H9 (cell line): ENCODE measurements at regions not wholly inside any gene's neighbourhood (a gene's known extent, or its start where the extent isn't known, plus 50 kb on each side); places are given as distances from the start of the nearest gene placed in this dataset.
"Not testable (repeated sequence)": the region's sequence is repeated elsewhere in the genome, so short reads cannot be mapped to it uniquely, and the experiment has no call there.

ENCODE experiments used
- DNase-seq: peaks from one replicate; pipeline ENCODE4 v3.0.0-alpha.2; 2017
- H2AFZ ChIP-seq: one replicate; pipeline ENCODE4 v1.6.1; 2013; ENCODE audit warnings: mild to moderate bottlenecking, low read length, control low read depth, moderate library complexity
- H2AK5ac ChIP-seq: 2 replicates; pipeline ENCODE4 v1.6.1; 2013; ENCODE audit warnings: low read length, control low read depth, mixed read lengths; ENCODE audit not compliant: insufficient read length
- H2BK120ac ChIP-seq: one replicate; pipeline ENCODE4 v1.6.1; 2013; ENCODE audit warnings: low read depth, mild to moderate bottlenecking, low read length, control low read depth, inconsistent platforms; ENCODE audit not compliant: poor library complexity, severe bottlenecking
- H2BK12ac ChIP-seq: 2 replicates; pipeline ENCODE4 v1.6.1; 2013; ENCODE audit warnings: low read length, control low read depth, mixed read lengths, low read depth; ENCODE audit not compliant: insufficient read length
- H2BK15ac ChIP-seq: 2 replicates; pipeline ENCODE4 v1.6.1; 2013; ENCODE audit warnings: low read depth, low read length, control low read depth
- H2BK20ac ChIP-seq: one replicate; pipeline ENCODE4 v1.6.1; 2013; ENCODE audit warnings: low read depth, mild to moderate bottlenecking, low read length, control low read depth, inconsistent platforms; ENCODE audit not compliant: poor library complexity, severe bottlenecking
- H2BK5ac ChIP-seq: 2 replicates; pipeline ENCODE4 v1.6.1; 2013; ENCODE audit warnings: low read length, control low read depth, mixed read lengths; ENCODE audit not compliant: insufficient read length
- H3K14ac ChIP-seq: 2 replicates; pipeline ENCODE4 v1.6.1; 2013; ENCODE audit warnings: low read length, control low read depth; ENCODE audit not compliant: insufficient read depth
- H3K18ac ChIP-seq: 2 replicates; pipeline ENCODE4 v1.6.1; 2013; ENCODE audit warnings: low read depth, mild to moderate bottlenecking, mixed read lengths, low read length, control low read depth; ENCODE audit not compliant: insufficient read length
- H3K23ac ChIP-seq: 2 replicates; pipeline ENCODE4 v1.6.1; 2013; ENCODE audit warnings: low read length, control low read depth, mixed read lengths, low read depth; ENCODE audit not compliant: insufficient read length
- H3K23me2 ChIP-seq: 2 replicates; pipeline ENCODE4 v1.6.1; 2013; ENCODE audit warnings: low read depth, mild to moderate bottlenecking, mixed read lengths, low read length, control low read depth; ENCODE audit not compliant: insufficient read length, poor library complexity, severe bottlenecking
- H3K27ac ChIP-seq: 2 replicates; pipeline ENCODE4 v1.5.1; 2013; ENCODE audit warnings: low read length, control low read depth, mixed read lengths, low read depth; ENCODE audit not compliant: insufficient read length
- H3K27me3 ChIP-seq: 2 replicates; pipeline ENCODE4 v1.6.1; 2013; ENCODE audit warnings: low read length, control low read depth, inconsistent platforms; ENCODE audit not compliant: insufficient read depth
- H3K4ac ChIP-seq: 2 replicates; pipeline ENCODE4 v1.6.1; 2013; ENCODE audit warnings: low read depth, mild to moderate bottlenecking, control low read depth, inconsistent platforms, low read length, moderate library complexity
- H3K4me1 ChIP-seq: 2 replicates; pipeline ENCODE4 v1.6.1; 2013; ENCODE audit warnings: low read length, control low read depth, inconsistent platforms; ENCODE audit not compliant: insufficient read depth
- H3K4me2 ChIP-seq: 2 replicates; pipeline ENCODE4 v1.6.1; 2013; ENCODE audit warnings: low read length, control low read depth, mixed read lengths; ENCODE audit not compliant: insufficient read length, insufficient read depth
- H3K56ac ChIP-seq: 2 replicates; pipeline ENCODE4 v1.6.1; 2013; ENCODE audit warnings: low read depth, mild to moderate bottlenecking, mixed read lengths, low read length, control low read depth; ENCODE audit not compliant: insufficient read length
- H3K79me1 ChIP-seq: 2 replicates; pipeline ENCODE4 v1.6.1; 2013; ENCODE audit warnings: low read depth, mild to moderate bottlenecking, moderate library complexity, low read length, control low read depth, inconsistent platforms; ENCODE audit not compliant: insufficient read depth, poor library complexity, severe bottlenecking
- H3K79me2 ChIP-seq: 2 replicates; pipeline ENCODE4 v1.6.1; 2013; ENCODE audit warnings: low read length, control low read depth, inconsistent platforms; ENCODE audit not compliant: insufficient read depth
- H3K9ac ChIP-seq: 2 replicates; pipeline ENCODE4 v1.6.1; 2013; ENCODE audit warnings: low read length, control low read depth, mixed read lengths; ENCODE audit not compliant: insufficient read length; ENCODE audit errors: extremely low read depth
- H3K9me3 ChIP-seq: one replicate; pipeline ENCODE4 v1.6.1; 2013; ENCODE audit warnings: low read depth, low read length, inconsistent platforms; ENCODE audit not compliant: control insufficient read depth
- H3T11ph ChIP-seq: one replicate; pipeline ENCODE4 v1.6.1; 2013; ENCODE audit warnings: mild to moderate bottlenecking, low read length, control low read depth, inconsistent platforms
- H4K20me1 ChIP-seq: one replicate; pipeline ENCODE4 v1.6.1; 2013; ENCODE audit not compliant: control insufficient read depth, insufficient read length, insufficient read depth
- H4K5ac ChIP-seq: 2 replicates; pipeline ENCODE4 v1.6.1; 2013; ENCODE audit warnings: low read depth, mild to moderate bottlenecking, mixed read lengths, low read length, control low read depth; ENCODE audit not compliant: insufficient read length
- H4K8ac ChIP-seq: replicated peaks from 2 replicates; pipeline ENCODE4 v1.6.1; 2013; ENCODE audit warnings: low read length, control low read depth, mixed read lengths, low read depth; ENCODE audit not compliant: insufficient read length
- H4K91ac ChIP-seq: 2 replicates; pipeline ENCODE4 v1.6.1; 2013; ENCODE audit warnings: low read depth, mild to moderate bottlenecking, moderate library complexity, mixed read lengths, low read length, control low read depth; ENCODE audit not compliant: insufficient read length
- H3K27ac Mint-ChIP-seq, 3 experiments: 2 replicates in 2 of 3; 3 replicates in 1 of 3; pipeline ENCODE4 v1.8.0; 2020 to 2021; ENCODE audit warnings: mixed read lengths in 3 of 3, mild to moderate bottlenecking in 1 of 3, moderate library complexity in 1 of 3
- H3K27me3 Mint-ChIP-seq: 2 replicates; pipeline ENCODE4 v1.8.0; 2021; ENCODE audit warnings: low read depth, mild to moderate bottlenecking, moderate library complexity, mixed read lengths
- H3K36me3 Mint-ChIP-seq, 3 experiments: 2 replicates in 2 of 3; 3 replicates in 1 of 3; pipeline ENCODE4 v1.8.0; 2020 to 2021; ENCODE audit warnings: low read depth in 3 of 3, mixed read lengths in 3 of 3; ENCODE audit not compliant: insufficient read depth in 1 of 3
- H3K4me1 Mint-ChIP-seq, 2 experiments: 2 replicates each; pipeline ENCODE4 v1.8.0; 2020; ENCODE audit warnings: mixed read lengths in 2 of 2
- H3K4me3 Mint-ChIP-seq, 2 experiments: 2 replicates in 1 of 2; 3 replicates in 1 of 2; pipeline ENCODE4 v1.8.0; 2020 to 2021; ENCODE audit warnings: mild to moderate bottlenecking in 2 of 2, mixed read lengths in 2 of 2, moderate library complexity in 1 of 2
- H3K9me3 Mint-ChIP-seq, 2 experiments: 2 replicates in 1 of 2; 3 replicates in 1 of 2; pipeline ENCODE4 v1.8.0; 2020; ENCODE audit warnings: mild to moderate bottlenecking in 2 of 2, mixed read lengths in 2 of 2, moderate library complexity in 1 of 2
- CTCF ChIP-seq: fragments of 200-600 bp; sonication (generic); conservative IDR thresholded peaks from 3 replicates; pipeline ENCODE4 v1.8.0; 2021; ENCODE audit warnings: antibody characterized with exemption, mild to moderate bottlenecking
- WGBS: extraction: QIAGEN DNeasy Blood & Tissue Kit; methylation state at CpG from one replicate; pipeline ENCODE4 v1.1.7; 2013; ENCODE audit warnings: missing lambda C conversion rate, low lambda C conversion rate, mixed read lengths; ENCODE audit not compliant: insufficient read length; ENCODE audit errors: extremely low coverage; 5-methylcytosine and 5-hydroxymethylcytosine counted together

DNA sequence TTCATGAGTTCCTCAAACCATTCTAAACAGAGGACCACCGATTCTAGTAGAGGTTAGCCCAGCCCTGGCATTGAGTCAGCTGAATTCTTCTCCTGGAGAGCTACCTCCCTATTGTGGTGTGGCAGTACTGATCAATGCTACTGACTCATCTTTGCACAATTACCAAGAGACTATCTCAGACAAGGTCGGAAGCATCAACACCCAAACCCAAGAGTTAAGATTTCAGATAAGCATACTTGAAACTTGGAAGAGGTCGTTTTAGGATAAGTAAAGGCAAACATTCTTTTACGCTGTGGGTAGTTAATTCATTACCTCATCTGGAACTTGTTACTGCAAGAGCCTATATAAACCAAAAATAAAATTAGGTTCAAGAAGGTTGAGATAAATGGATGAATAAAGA is 154.6 kb upstream of the NRBF2 start:
- Histone ChIP-seq H3K9ac (no peak overlapping the region), H3K27me3 (no peaks in the 10 kb centered on the region), H2AFZ (no peak overlapping the region), H4K8ac (no peak overlapping the region), H3K56ac (no peak overlapping the region), H2BK15ac (no peak overlapping the region), H2AK5ac (no peak overlapping the region), H3K9me3 (peaks cover 10% of the 10 kb centered on the region), H3K4me1 (no peaks in the 10 kb centered on the region), H2BK5ac (no peak overlapping the region), H4K20me1 (no peaks in the 10 kb centered on the region), H3K14ac (no peak overlapping the region), H3K23ac (no peak overlapping the region), H3T11ph (no peak overlapping the region), H3K4ac (no peak overlapping the region), H2BK20ac (no peak overlapping the region), H3K79me2 (no peaks in the 10 kb centered on the region), H2BK120ac (no peak overlapping the region), H3K18ac (no peak overlapping the region), H3K23me2 (no peaks in the 10 kb centered on the region), H3K4me2 (no peak overlapping the region), H4K5ac (no peak overlapping the region), H3K79me1 (no peaks in the 10 kb centered on the region), H3K27ac (no peak overlapping the region), H4K91ac (no peak overlapping the region), H2BK12ac (no peak overlapping the region)
- no peak overlapping the region for H3K27ac Mint-ChIP-seq
- H3K36me3 Mint-ChIP-seq: peaks cover 7 to 14% (median 8%) of the 10 kb centered on the region in 3 experiments
- peaks cover 11 to 23% of the 10 kb centered on the region in 2 experiments for H3K4me1 Mint-ChIP-seq
- WGBS: no CpG with 5 or more reads among the region's 4 CpGs
- no peaks in the 10 kb centered on the region for H3K27me3 Mint-ChIP-seq
- H3K9me3 Mint-ChIP-seq: peaks cover 14 to 21% of the 10 kb centered on the region in 2 experiments
- TF ChIP-seq CTCF: no peak
- no peak overlapping the region for H3K4me3 Mint-ChIP-seq
- DNase-seq: no peak

- not testable (repeated sequence) for H3K56ac ChIP-seq, H2AK5ac ChIP-seq, H3K14ac ChIP-seq, DNase-seq, H2BK20ac ChIP-seq, H3K27ac ChIP-seq, H3K4me1 Mint-ChIP-seq, H2BK15ac ChIP-seq, H3K27me3 ChIP-seq, H2AFZ ChIP-seq, H3K79me1 ChIP-seq, H2BK120ac ChIP-seq, H3K27ac Mint-ChIP-seq, H4K91ac ChIP-seq, H2BK12ac ChIP-seq, H3K9ac ChIP-seq, H3K23ac ChIP-seq, H4K20me1 ChIP-seq, H3K4me1 ChIP-seq, H4K5ac ChIP-seq, H3K4ac ChIP-seq, H3T11ph ChIP-seq, H2BK5ac ChIP-seq, H3K79me2 ChIP-seq, H3K4me3 Mint-ChIP-seq, H3K27me3 Mint-ChIP-seq, H3K18ac ChIP-seq, H3K23me2 ChIP-seq, H3K9me3 ChIP-seq, H3K4me2 ChIP-seq, H4K8ac ChIP-seq
- no CpG with 5 or more reads among the region's 1 CpG for WGBS
- H3K9me3 Mint-ChIP-seq: peaks cover 14 to 23% of the 10 kb centered on the region in 2 experiments
- H3K36me3 Mint-ChIP-seq: peaks cover 7 to 14% (median 8%) of the 10 kb centered on the region in 3 experiments
Observed at GRCh38 chr10:62974795-62975194, 158.3 kb upstream of the NRBF2 start.
